Lower leg skin (tissue), 3 donors: ENCODE measurements at regions not wholly inside any gene's neighbourhood (a gene's known extent, or its start where the extent isn't known, plus 50 kb on each side); places are given as distances from the start of the nearest gene placed in this dataset.

ENCODE experiments used
- POLR2A ChIP-seq, 2 donors: fragments of 450-650 bp; IDR thresholded peaks; one replicate each; pipeline ENCODE4 v1.6.1; 2016 to 2017; ENCODE audit warnings: antibody characterized with exemption in 2 of 2, mild to moderate bottlenecking in 1 of 2, moderate library complexity in 1 of 2
- TF ChIP-seq, protein P1 (sequence below), 3 donors: fragments of 450-650 bp; IDR thresholded peaks; one replicate each; pipeline ENCODE4 v1.5.1; 2016; ENCODE audit warnings: antibody characterized with exemption in 3 of 3, mild to moderate bottlenecking in 3 of 3, moderate library complexity in 2 of 3

DNA sequence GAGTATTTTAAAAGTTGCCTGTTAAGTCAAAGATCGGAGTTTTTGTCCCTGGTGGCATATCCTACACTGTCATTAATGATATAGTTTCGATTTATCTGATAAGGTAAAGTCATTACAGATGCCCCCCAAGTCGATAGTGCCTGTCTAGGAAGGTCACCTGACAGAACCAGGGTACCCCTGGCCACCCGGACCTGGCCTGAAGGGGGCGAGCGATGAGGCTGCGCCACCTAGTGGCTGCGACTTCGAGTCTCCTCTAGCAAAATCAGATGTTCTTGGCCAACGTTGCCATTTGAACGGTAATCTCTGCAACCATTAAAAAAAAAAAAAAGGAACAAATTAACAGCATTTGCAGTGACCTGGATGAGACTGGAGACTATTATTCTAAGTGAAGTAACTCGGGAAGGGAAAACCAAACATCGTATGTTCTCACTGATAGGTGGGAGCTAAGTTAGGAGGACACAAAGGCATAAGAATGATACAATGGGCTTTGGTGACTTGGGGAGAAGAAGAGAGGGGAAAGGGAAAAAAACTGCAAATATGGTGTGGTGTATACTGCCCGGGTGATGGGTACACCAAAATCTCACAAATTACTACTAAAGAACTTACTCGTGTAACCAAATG, 565.1 kb downstream of the LIG4 start:
- TF ChIP-seq, protein P1, sequence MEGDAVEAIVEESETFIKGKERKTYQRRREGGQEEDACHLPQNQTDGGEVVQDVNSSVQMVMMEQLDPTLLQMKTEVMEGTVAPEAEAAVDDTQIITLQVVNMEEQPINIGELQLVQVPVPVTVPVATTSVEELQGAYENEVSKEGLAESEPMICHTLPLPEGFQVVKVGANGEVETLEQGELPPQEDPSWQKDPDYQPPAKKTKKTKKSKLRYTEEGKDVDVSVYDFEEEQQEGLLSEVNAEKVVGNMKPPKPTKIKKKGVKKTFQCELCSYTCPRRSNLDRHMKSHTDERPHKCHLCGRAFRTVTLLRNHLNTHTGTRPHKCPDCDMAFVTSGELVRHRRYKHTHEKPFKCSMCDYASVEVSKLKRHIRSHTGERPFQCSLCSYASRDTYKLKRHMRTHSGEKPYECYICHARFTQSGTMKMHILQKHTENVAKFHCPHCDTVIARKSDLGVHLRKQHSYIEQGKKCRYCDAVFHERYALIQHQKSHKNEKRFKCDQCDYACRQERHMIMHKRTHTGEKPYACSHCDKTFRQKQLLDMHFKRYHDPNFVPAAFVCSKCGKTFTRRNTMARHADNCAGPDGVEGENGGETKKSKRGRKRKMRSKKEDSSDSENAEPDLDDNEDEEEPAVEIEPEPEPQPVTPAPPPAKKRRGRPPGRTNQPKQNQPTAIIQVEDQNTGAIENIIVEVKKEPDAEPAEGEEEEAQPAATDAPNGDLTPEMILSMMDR (IDR thresholded peaks at IDR 0.05), result no peak
- TF ChIP-seq POLR2A (IDR thresholded peaks at IDR 0.05), result no peak
